ENCODE measurements at regions not wholly inside any gene's neighbourhood (a gene's known extent, or its start where the extent isn't known, plus 50 kb on each side); places are given as distances from the start of the nearest gene placed in this dataset.

DNA sequence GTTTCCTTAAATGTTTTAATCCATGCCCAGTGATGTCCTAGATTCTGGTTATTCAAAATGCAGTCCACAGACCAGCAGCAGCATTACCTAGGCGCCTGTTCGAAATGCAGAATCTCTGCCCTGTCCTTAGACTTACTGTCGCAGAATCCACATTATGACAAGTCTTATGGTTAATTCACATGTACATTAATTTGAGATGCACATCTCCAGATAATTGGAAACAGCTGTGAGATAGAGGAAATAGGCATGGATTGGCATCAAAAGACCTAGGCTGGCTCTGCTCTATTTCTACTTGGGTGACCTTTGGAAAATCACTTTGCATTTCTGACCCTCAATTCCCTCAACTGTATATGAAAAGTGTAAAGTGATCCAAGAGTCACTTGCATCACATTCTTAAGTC is 700.7 kb downstream of the DIAPH3 start:
- ATAC-seq (no peak), DNase-seq (ENCODE audit: low spot score) (no peak)
- CTCF ChIA-PET: interaction anchor here (0.9 to 1.2 kb wide), 2 partner anchors 21 to 64 kb away, joined by 4 read pairs; no protein-coding TSS in a partner anchor
- Mint-ChIP-seq H3K27ac (no peak overlapping the region), H3K4me3 (no peak overlapping the region), H3K36me3 (no peaks in the 10 kb centered on the region), H3K9me3 (peaks cover 4% of the 10 kb centered on the region; the same call in 1 of the 2 replicates), H3K27me3 (ENCODE audit: low read depth) (peaks cover 7% of the 10 kb centered on the region; the same call in 1 of the 2 replicates), H3K4me1 (peaks cover 71% of the 10 kb centered on the region)
- TF ChIP-seq, protein P1, sequence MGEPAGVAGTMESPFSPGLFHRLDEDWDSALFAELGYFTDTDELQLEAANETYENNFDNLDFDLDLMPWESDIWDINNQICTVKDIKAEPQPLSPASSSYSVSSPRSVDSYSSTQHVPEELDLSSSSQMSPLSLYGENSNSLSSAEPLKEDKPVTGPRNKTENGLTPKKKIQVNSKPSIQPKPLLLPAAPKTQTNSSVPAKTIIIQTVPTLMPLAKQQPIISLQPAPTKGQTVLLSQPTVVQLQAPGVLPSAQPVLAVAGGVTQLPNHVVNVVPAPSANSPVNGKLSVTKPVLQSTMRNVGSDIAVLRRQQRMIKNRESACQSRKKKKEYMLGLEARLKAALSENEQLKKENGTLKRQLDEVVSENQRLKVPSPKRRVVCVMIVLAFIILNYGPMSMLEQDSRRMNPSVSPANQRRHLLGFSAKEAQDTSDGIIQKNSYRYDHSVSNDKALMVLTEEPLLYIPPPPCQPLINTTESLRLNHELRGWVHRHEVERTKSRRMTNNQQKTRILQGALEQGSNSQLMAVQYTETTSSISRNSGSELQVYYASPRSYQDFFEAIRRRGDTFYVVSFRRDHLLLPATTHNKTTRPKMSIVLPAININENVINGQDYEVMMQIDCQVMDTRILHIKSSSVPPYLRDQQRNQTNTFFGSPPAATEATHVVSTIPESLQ (CRISPR knock-in tag; IDR thresholded peaks at IDR 0.05): no peak
- TF ChIP-seq ZNF121 (CRISPR knock-in tag; IDR thresholded peaks at IDR 0.05) (no peak), NFE2L1 (CRISPR knock-in tag; IDR thresholded peaks at IDR 0.05) (no peak), ZNF396 (CRISPR knock-in tag; IDR thresholded peaks at IDR 0.05; ENCODE audit: borderline replicate concordance) (no peak)
- TF ChIP-seq, protein P2, sequence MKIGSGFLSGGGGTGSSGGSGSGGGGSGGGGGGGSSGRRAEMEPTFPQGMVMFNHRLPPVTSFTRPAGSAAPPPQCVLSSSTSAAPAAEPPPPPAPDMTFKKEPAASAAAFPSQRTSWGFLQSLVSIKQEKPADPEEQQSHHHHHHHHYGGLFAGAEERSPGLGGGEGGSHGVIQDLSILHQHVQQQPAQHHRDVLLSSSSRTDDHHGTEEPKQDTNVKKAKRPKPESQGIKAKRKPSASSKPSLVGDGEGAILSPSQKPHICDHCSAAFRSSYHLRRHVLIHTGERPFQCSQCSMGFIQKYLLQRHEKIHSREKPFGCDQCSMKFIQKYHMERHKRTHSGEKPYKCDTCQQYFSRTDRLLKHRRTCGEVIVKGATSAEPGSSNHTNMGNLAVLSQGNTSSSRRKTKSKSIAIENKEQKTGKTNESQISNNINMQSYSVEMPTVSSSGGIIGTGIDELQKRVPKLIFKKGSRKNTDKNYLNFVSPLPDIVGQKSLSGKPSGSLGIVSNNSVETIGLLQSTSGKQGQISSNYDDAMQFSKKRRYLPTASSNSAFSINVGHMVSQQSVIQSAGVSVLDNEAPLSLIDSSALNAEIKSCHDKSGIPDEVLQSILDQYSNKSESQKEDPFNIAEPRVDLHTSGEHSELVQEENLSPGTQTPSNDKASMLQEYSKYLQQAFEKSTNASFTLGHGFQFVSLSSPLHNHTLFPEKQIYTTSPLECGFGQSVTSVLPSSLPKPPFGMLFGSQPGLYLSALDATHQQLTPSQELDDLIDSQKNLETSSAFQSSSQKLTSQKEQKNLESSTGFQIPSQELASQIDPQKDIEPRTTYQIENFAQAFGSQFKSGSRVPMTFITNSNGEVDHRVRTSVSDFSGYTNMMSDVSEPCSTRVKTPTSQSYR (CRISPR knock-in tag; IDR thresholded peaks at IDR 0.05): no peak
- TF ChIP-seq, protein P3, sequence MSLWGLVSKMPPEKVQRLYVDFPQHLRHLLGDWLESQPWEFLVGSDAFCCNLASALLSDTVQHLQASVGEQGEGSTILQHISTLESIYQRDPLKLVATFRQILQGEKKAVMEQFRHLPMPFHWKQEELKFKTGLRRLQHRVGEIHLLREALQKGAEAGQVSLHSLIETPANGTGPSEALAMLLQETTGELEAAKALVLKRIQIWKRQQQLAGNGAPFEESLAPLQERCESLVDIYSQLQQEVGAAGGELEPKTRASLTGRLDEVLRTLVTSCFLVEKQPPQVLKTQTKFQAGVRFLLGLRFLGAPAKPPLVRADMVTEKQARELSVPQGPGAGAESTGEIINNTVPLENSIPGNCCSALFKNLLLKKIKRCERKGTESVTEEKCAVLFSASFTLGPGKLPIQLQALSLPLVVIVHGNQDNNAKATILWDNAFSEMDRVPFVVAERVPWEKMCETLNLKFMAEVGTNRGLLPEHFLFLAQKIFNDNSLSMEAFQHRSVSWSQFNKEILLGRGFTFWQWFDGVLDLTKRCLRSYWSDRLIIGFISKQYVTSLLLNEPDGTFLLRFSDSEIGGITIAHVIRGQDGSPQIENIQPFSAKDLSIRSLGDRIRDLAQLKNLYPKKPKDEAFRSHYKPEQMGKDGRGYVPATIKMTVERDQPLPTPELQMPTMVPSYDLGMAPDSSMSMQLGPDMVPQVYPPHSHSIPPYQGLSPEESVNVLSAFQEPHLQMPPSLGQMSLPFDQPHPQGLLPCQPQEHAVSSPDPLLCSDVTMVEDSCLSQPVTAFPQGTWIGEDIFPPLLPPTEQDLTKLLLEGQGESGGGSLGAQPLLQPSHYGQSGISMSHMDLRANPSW (CRISPR knock-in tag; conservative IDR thresholded peaks at IDR 0.05; ENCODE audit: low read depth): no peak
- TF ChIP-seq, protein P4, sequence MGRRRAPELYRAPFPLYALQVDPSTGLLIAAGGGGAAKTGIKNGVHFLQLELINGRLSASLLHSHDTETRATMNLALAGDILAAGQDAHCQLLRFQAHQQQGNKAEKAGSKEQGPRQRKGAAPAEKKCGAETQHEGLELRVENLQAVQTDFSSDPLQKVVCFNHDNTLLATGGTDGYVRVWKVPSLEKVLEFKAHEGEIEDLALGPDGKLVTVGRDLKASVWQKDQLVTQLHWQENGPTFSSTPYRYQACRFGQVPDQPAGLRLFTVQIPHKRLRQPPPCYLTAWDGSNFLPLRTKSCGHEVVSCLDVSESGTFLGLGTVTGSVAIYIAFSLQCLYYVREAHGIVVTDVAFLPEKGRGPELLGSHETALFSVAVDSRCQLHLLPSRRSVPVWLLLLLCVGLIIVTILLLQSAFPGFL (CRISPR knock-in tag; IDR thresholded peaks at IDR 0.05; ENCODE audit: borderline replicate concordance): no peak
- TF ChIP-seq, protein P5, sequence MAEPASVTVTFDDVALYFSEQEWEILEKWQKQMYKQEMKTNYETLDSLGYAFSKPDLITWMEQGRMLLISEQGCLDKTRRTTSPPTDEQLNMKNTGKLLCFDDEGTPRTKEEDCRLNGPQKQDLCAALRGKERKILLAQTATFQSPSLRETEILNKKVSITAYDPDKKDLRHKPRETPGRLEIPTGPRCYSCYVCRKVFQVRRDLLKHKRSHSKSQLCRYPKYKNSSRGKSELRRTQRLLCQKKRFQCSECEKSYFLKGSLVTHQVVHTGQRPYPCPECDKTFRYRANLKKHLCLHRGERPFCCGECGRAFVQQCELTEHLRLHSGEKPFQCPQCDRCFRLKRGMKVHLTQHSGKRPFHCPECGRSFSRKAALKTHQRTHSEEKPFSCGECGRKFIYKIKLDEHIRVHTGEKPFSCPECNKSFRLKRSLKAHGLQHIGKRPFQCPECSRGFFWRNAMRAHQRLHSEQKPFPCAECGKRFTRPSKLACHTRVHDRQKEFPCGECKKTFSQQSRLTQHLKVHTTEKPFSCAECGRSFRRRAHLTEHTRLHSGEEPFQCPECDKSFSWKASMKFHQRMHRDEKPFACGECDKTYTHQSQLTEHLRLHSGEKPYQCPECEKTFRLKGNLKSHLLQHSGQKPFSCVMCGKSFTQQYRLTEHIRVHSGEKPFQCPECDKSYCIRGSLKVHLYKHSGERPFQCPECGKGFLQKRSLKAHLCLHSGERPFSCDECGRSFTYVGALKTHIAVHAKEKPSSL (CRISPR knock-in tag; conservative IDR thresholded peaks at IDR 0.05): no peak
- TF ChIP-seq, protein P6, sequence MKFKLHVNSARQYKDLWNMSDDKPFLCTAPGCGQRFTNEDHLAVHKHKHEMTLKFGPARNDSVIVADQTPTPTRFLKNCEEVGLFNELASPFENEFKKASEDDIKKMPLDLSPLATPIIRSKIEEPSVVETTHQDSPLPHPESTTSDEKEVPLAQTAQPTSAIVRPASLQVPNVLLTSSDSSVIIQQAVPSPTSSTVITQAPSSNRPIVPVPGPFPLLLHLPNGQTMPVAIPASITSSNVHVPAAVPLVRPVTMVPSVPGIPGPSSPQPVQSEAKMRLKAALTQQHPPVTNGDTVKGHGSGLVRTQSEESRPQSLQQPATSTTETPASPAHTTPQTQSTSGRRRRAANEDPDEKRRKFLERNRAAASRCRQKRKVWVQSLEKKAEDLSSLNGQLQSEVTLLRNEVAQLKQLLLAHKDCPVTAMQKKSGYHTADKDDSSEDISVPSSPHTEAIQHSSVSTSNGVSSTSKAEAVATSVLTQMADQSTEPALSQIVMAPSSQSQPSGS (CRISPR knock-in tag; IDR thresholded peaks at IDR 0.05; ENCODE audit: borderline replicate concordance, low read depth): no peak
- TF ChIP-seq, protein P7, sequence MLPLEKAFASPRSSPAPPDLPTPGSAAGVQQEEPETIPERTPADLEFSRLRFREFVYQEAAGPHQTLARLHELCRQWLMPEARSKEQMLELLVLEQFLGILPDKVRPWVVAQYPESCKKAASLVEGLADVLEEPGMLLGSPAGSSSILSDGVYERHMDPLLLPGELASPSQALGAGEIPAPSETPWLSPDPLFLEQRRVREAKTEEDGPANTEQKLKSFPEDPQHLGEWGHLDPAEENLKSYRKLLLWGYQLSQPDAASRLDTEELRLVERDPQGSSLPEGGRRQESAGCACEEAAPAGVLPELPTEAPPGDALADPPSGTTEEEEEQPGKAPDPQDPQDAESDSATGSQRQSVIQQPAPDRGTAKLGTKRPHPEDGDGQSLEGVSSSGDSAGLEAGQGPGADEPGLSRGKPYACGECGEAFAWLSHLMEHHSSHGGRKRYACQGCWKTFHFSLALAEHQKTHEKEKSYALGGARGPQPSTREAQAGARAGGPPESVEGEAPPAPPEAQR (CRISPR knock-in tag; IDR thresholded peaks at IDR 0.05): no peak
- POLR2A ChIA-PET: no interaction called here

Measured in WTC11 (cell line).